Sigmoid colon (tissue), 4 donors: ENCODE measurements at regions not wholly inside any gene's neighbourhood (a gene's known extent, or its start where the extent isn't known, plus 50 kb on each side); places are given as distances from the start of the nearest gene placed in this dataset.

Experiments used
- EP300 ChIP-seq, 4 donors: sonication (generic); formaldehyde crosslinking; IDR thresholded peaks; one replicate each; pipeline ENCODE4 v1.6.1; 2017; ENCODE audit warnings: antibody characterized with exemption in 4 of 4
- POLR2A ChIP-seq, 2 donors: fragments of 450-650 bp; IDR thresholded peaks; one replicate each; pipeline ENCODE4 v1.6.1; 2016; ENCODE audit warnings: antibody characterized with exemption in 2 of 2, mild to moderate bottlenecking in 2 of 2, moderate library complexity in 2 of 2
- POLR2AphosphoS5 ChIP-seq, 4 donors: sonication (generic); formaldehyde crosslinking; IDR thresholded peaks; one replicate each; pipeline ENCODE4 v1.6.1; 2017; ENCODE audit warnings: antibody characterized with exemption in 4 of 4
- TF ChIP-seq, protein P1 (sequence below), 4 experiments: fragments of 450-650 bp in 3 of 4; fragments of 200-600 bp in 1 of 4; IDR thresholded peaks; one replicate each; pipeline ENCODE4 v1.5.1; 2016 to 2019; ENCODE audit warnings: antibody characterized with exemption in 4 of 4, mild to moderate bottlenecking in 3 of 4, moderate library complexity in 2 of 4

DNA sequence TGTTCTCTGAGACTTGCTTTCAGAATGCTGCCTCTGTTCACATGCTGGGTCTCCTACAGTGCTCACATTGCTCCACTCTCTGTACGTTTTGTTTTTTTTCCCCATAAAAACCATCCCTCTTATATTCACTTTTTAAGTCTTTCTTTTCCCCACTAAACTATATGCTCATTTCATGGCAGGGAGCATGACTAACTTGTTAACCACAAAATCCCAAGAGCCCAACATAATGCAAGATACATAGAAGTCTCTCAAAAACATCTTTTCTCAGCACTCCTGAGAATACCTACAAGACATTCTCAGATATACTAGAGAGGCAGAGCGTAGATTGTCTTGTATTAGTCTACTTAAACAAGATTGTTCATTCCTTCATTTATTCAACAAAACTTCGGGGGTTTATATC, 73.3 kb downstream of the FAM76B start:
- TF ChIP-seq, protein P1, sequence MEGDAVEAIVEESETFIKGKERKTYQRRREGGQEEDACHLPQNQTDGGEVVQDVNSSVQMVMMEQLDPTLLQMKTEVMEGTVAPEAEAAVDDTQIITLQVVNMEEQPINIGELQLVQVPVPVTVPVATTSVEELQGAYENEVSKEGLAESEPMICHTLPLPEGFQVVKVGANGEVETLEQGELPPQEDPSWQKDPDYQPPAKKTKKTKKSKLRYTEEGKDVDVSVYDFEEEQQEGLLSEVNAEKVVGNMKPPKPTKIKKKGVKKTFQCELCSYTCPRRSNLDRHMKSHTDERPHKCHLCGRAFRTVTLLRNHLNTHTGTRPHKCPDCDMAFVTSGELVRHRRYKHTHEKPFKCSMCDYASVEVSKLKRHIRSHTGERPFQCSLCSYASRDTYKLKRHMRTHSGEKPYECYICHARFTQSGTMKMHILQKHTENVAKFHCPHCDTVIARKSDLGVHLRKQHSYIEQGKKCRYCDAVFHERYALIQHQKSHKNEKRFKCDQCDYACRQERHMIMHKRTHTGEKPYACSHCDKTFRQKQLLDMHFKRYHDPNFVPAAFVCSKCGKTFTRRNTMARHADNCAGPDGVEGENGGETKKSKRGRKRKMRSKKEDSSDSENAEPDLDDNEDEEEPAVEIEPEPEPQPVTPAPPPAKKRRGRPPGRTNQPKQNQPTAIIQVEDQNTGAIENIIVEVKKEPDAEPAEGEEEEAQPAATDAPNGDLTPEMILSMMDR (IDR thresholded peaks at IDR 0.05), result no peak
- TF ChIP-seq POLR2AphosphoS5 (IDR thresholded peaks at IDR 0.05) (no peak), POLR2A (IDR thresholded peaks at IDR 0.05) (no peak), EP300 (IDR thresholded peaks at IDR 0.05) (no peak)
